UCSD-AML1 (cell line): ENCODE measurements at regions not wholly inside any gene's neighbourhood (a gene's known extent, or its start where the extent isn't known, plus 50 kb on each side); places are given as distances from the start of the nearest gene placed in this dataset.

Experiments used
- DNase-seq: peaks from one replicate; lab custom pipeline; 2025; ENCODE audit not compliant: unreplicated experiment; lab: John Stamatoyannopoulos, UW

GRCh38 chr1:98211271-98211845 is 290.5 kb upstream of the DPYD start:
- DNase-seq, result no peak

- DNase-seq, result no peak
Measured at GRCh38 chr1:98210563-98210962, 289.7 kb upstream of the DPYD start.

- DNase-seq, result no peak
Measured at GRCh38 chr1:98210064-98210463, 289.2 kb upstream of the DPYD start.

- no peak for DNase-seq
Measured at GRCh38 chr1:98205291-98206017, 284.6 kb upstream of the DPYD start.

- DNase-seq, result no peak
Measured at GRCh38 chr1:98203466-98203865, 282.6 kb upstream of the DPYD start.

- no peak for DNase-seq
Measured at GRCh38 chr1:98201666-98202081, 280.8 kb upstream of the DPYD start.

- no peak for DNase-seq
Measured at GRCh38 chr1:98197356-98197755, 276.5 kb upstream of the DPYD start.

- no peak for DNase-seq
Measured at GRCh38 chr1:98196012-98196411, 275.2 kb upstream of the DPYD start.

- DNase-seq, result no peak
Measured at GRCh38 chr1:98188774-98189173, 267.9 kb upstream of the DPYD start.

- no peak for DNase-seq
Measured at GRCh38 chr1:98184856-98185255, 264.0 kb upstream of the DPYD start.

GRCh38 chr1:98181036-98181764 is 260.4 kb upstream of the DPYD start:
- DNase-seq, result no peak

GRCh38 chr1:98179151-98179773 is 258.4 kb upstream of the DPYD start:
- no peak for DNase-seq

GRCh38 chr1:98177751-98178150 is 256.9 kb upstream of the DPYD start:
- no peak for DNase-seq

GRCh38 chr1:98176936-98177335 is 256.1 kb upstream of the DPYD start:
- no peak for DNase-seq

GRCh38 chr1:98176414-98176813 is 255.6 kb upstream of the DPYD start:
- DNase-seq, result no peak

- DNase-seq, result no peak
Measured at GRCh38 chr1:98172578-98172977, 251.7 kb upstream of the DPYD start.

GRCh38 chr1:98172022-98172421 is 251.2 kb upstream of the DPYD start:
- DNase-seq, result no peak

GRCh38 chr1:98164509-98164908 is 243.7 kb upstream of the DPYD start:
- no peak for DNase-seq

GRCh38 chr1:98157524-98158313 is 236.9 kb upstream of the DPYD start:
- DNase-seq, result no peak

GRCh38 chr1:98147280-98147679 is 226.4 kb upstream of the DPYD start:
- no peak for DNase-seq

- no peak for DNase-seq
Measured at GRCh38 chr1:98145655-98146054, 224.8 kb upstream of the DPYD start.
